GM23338 (cell line): ENCODE measurements at regions not wholly inside any gene's neighbourhood (a gene's known extent, or its start where the extent isn't known, plus 50 kb on each side); places are given as distances from the start of the nearest gene placed in this dataset.

Experiments
- CREB1 ChIP-seq: fragments of 250-450 bp; sonication (Bioruptor Pico); IDR thresholded peaks from 2 replicates; pipeline ENCODE4 v1.5.0; 2020; ENCODE audit warnings: low read depth, mild to moderate bottlenecking, moderate library complexity
- EZH2 ChIP-seq: fragments of 200-600 bp; sonication (generic); IDR thresholded peaks from one replicate; pipeline ENCODE4 v1.8.0; 2017; ENCODE audit warnings: antibody characterized with exemption, mild to moderate bottlenecking, low read depth; ENCODE audit not compliant: unreplicated experiment
- EZH2phosphoT487 ChIP-seq: fragments of 200-600 bp; sonication (generic); IDR thresholded peaks from one replicate; pipeline ENCODE4 v1.8.1; 2018; ENCODE audit warnings: antibody characterized with exemption; ENCODE audit not compliant: unreplicated experiment
- JUNB ChIP-seq: IDR thresholded peaks from one replicate; pipeline ENCODE4 v1.6.1; 2016; ENCODE audit warnings: antibody characterized with exemption; ENCODE audit not compliant: unreplicated experiment
- POLR2AphosphoS5 ChIP-seq: IDR thresholded peaks from 2 replicates; pipeline ENCODE4 v1.6.1; 2016; ENCODE audit warnings: antibody characterized with exemption, low read depth
- TF ChIP-seq, protein P1 (sequence below), 2 experiments: fragments of 200-600 bp in 1 of 2; sonication (generic) in 1 of 2; conservative IDR thresholded peaks; 2 replicates each; pipeline versions ENCODE4 v1.5.1 to v1.6.1; 2016 to 2017; ENCODE audit warnings: antibody characterized with exemption in 2 of 2, low read depth in 2 of 2, mild to moderate bottlenecking in 2 of 2, moderate library complexity in 1 of 2
- TF ChIP-seq, protein P2 (sequence below): IDR thresholded peaks from one replicate; pipeline ENCODE4 v1.6.1; 2018; ENCODE audit warnings: antibody characterized with exemption; ENCODE audit not compliant: unreplicated experiment

DNA sequence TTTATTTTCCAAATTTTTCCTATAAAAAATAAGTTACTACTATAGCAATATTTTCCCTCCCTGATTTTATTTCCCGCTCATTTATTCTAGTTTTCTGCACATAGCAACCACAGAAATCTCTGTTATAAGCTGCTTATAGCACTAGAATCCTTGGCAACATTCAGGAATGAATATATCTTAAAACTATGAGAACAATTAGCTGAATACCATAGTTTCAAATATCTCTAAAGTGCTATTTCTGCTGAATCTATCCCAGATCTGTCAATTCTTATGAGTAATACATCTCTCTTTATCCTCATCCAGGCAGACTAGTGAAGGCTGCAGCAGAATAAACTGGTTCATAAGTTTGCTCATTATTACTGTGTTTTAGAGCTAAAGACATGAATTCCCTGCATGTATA is 622.9 kb upstream of the DIPK2B start:
- TF ChIP-seq JUNB (no peak), POLR2AphosphoS5 (no peak), EZH2phosphoT487 (no peak), EZH2 (no peak), CREB1 (CRISPR knock-in tag) (no peak)
- TF ChIP-seq, protein P1, sequence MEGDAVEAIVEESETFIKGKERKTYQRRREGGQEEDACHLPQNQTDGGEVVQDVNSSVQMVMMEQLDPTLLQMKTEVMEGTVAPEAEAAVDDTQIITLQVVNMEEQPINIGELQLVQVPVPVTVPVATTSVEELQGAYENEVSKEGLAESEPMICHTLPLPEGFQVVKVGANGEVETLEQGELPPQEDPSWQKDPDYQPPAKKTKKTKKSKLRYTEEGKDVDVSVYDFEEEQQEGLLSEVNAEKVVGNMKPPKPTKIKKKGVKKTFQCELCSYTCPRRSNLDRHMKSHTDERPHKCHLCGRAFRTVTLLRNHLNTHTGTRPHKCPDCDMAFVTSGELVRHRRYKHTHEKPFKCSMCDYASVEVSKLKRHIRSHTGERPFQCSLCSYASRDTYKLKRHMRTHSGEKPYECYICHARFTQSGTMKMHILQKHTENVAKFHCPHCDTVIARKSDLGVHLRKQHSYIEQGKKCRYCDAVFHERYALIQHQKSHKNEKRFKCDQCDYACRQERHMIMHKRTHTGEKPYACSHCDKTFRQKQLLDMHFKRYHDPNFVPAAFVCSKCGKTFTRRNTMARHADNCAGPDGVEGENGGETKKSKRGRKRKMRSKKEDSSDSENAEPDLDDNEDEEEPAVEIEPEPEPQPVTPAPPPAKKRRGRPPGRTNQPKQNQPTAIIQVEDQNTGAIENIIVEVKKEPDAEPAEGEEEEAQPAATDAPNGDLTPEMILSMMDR (conservative IDR thresholded peaks at IDR 0.05; ENCODE audit: low read depth in 2 of 2), result no peak
- TF ChIP-seq, protein P2, sequence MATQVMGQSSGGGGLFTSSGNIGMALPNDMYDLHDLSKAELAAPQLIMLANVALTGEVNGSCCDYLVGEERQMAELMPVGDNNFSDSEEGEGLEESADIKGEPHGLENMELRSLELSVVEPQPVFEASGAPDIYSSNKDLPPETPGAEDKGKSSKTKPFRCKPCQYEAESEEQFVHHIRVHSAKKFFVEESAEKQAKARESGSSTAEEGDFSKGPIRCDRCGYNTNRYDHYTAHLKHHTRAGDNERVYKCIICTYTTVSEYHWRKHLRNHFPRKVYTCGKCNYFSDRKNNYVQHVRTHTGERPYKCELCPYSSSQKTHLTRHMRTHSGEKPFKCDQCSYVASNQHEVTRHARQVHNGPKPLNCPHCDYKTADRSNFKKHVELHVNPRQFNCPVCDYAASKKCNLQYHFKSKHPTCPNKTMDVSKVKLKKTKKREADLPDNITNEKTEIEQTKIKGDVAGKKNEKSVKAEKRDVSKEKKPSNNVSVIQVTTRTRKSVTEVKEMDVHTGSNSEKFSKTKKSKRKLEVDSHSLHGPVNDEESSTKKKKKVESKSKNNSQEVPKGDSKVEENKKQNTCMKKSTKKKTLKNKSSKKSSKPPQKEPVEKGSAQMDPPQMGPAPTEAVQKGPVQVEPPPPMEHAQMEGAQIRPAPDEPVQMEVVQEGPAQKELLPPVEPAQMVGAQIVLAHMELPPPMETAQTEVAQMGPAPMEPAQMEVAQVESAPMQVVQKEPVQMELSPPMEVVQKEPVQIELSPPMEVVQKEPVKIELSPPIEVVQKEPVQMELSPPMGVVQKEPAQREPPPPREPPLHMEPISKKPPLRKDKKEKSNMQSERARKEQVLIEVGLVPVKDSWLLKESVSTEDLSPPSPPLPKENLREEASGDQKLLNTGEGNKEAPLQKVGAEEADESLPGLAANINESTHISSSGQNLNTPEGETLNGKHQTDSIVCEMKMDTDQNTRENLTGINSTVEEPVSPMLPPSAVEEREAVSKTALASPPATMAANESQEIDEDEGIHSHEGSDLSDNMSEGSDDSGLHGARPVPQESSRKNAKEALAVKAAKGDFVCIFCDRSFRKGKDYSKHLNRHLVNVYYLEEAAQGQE, result no peak
